ENCODE measurements at regions not wholly inside any gene's neighbourhood (a gene's known extent, or its start where the extent isn't known, plus 50 kb on each side); places are given as distances from the start of the nearest gene placed in this dataset.

DNA sequence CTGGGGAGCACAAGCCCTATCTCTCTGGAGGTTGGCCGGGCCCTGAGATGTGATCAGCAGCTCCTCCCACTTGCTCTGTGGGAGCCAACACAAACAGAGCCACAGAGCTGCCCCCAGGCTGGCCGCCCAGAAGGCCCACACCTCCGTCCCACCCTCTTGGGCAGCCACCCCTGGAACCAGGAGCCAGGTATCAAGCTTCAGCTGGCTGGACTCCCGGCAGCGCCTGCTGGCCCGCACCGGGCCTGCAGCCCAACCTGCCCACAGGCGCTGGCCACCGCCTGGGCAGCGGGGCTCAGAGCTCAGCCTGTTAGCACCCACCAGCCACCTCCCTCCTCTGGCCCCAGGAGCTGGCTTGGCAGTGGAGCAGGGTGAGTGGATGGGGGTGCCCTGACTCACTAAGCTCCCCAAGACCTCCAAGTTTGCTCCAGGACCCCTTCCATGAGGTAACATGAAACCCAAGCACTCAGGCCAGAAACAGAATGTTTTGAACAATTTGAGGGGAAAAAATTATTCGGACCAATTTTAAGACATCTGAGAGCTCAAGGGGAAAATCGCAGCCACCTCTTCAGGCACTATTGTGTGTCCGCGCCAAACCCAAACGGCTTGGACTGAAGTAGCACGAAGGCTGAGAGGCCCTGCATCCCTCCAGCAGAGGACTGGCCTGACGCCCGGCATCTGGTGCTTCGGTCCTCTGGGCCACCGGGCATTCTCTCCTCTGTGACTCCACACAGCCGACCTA is 450.8 kb downstream of the SOX6 start:
- DNase-seq (ENCODE audit: low read depth in 2 of 2) = no peak

DNA sequence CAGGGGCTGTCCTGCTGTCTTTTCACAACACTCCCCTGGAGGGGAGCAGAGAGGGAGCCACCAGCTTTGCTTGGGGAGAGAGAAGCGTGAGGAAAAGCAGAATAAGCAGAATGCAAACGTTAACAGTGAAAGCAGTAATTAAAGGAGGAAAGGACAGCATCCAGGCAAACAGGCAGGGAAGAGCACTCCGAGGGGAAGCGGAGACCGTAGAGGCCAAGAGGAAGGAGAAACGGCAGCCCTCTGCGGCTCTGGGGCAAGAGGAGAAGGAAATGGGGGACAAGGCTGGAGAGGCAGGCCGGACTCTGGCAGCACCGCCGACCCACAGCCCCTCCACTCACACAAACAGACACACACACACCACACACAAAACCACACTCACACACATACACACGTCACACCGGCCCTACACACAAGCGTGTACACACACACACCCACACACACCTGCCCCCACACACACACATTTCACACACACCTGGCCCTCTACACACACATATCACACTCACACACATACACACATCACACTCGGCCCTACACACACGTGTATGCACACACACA is 449.8 kb downstream of the SOX6 start:
- DNase-seq (ENCODE audit: low read depth in 2 of 2) = no peak

DNA sequence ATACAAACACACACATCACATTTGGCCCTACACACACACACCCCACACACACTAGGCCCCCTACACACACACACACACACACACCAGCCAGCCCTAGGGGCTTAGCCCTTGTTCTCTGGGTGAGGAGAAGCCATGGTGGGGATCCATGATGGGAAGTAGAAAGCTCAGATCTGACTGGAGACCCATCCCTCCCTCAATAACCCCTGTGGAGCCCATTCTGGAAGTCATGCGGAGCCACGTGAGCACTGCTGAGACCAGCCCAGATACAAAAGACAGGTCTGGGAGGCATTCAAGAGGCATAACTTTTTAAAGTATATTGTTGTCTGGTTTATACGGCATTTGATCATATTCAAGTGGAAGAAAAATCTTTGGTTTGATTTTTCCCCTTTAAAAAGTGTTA is 448.5 kb downstream of the SOX6 start:
- DNase-seq (ENCODE audit: low read depth in 2 of 2) = no peak

DNA sequence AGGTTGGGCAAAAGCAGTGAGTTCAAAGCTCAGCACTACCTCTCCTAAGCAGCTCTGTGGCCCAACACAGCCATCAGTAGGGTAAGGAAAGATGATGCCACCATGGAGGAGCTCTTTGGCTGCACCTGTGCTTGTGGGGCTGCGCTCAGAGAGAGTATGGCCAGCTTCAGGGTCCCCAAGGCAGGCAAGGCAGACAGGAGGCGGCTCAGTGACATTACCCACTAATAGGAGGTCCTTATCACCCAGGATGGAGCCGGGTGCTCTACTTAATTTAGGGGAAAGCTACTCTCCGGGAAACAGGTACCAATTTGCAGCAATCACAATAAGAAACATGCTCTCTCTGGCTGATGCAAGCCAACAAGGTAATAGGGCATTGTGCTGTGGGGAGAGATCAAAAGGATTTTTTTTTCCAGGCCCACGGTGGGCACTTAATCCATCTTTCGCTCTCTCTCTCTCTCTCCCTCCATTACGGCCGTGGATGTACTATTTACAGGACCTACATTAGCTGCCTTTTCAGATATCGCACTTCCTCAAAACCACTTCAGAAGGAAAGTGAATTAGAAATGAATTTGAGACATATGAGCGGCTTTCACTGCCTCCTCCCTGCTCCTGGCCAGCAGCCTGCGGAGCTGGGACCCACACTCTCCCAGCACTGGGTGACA is 446.3 kb downstream of the SOX6 start:
- DNase-seq (ENCODE audit: low read depth in 2 of 2) = no peak

DNA sequence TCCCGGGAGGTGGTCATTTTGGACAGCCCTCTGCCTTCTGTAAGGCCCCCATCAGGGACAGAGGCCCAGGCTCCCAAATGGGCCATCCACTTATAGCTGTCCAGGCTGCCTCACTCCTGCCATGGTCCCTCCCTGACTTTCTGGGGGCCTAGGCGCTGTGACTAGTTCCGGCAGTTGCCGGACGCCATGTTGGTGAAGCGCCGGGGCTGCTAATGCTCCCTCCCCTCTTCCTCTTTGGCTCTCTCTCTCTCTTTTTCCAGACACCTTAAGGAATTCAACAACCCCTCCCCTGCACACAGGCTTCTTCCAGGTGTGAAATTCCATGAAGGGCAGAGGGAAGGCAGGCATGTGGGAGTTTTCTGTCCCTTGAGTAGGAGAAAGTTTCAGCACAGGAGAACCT is 445.6 kb downstream of the SOX6 start:
- DNase-seq (ENCODE audit: low read depth in 2 of 2) = no peak

DNA sequence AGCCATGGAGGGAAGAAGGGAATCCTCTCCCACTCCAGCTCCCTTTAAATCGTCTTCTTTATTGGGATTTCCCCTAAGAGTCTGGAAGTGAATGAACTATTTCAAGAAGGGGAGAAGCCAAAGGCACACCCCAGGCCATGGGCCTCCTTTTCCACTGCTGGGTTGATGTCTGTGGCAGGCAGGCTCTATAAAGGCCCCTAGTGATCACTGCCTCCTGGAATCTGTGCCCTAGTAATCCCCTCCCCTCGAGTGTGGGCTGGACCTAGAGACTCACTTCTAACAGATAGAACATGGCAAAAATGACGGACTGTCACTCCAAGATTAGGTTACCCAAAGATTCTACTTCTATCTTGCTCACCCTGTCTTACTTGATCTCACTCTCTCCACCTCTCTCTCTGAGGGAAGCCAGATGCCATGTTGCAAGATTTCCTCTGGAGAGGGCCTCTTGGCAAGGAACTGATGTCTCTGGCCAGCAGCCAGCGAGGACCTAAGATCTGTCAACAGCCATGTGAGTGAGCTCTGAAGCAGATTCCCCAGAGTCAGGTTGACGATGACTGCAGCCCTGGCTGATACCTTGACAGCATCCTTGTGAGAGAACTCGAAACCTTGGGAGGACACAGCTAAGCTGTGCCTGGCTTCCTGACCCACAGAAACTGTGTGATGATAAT is 444.8 kb downstream of the SOX6 start:
- DNase-seq (ENCODE audit: low read depth in 2 of 2) = peak; percentile 42 to 43

DNA sequence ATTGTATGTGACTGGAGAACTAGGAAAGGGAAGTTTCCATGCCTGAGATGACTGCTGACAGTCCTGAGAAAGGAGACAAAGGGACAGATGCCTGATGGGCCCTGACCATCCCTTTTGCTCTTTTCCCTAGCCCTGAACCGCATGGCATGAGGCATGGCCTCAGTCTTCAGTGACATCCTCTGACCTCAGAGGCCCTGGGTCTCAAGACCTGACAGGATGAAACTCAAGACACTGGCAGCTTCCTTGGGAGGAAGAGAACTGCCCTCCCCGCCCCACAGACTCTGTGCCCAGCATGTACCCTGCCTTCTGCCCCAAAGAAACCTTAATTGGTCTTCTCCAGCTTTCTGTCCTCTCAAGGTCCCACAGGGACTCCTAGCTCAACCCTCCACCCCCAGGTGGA is 444.1 kb downstream of the SOX6 start:
- DNase-seq (ENCODE audit: low read depth in 2 of 2) = no peak

DNA sequence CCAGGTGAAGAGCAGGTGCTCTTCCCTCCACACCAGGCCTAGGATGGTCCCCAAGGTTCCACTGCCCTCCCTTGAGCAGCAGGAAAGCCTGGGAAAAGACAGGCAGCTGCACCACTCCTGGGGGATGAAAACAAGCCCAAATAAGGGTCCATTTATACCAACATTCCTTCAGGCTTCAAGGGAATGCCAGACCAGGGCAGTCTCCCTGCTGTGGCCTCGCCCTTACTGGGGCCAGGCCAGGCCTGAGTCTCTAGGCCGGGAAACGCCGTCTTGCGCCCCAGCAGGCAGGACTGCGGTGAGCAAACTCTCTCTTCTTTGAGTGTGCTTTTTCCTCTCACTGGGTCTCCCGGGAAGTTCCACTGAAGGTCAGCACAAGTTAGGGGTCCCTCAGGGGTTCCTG is 443.5 kb downstream of the SOX6 start:
- no peak for DNase-seq (ENCODE audit: low read depth in 2 of 2)

DNA sequence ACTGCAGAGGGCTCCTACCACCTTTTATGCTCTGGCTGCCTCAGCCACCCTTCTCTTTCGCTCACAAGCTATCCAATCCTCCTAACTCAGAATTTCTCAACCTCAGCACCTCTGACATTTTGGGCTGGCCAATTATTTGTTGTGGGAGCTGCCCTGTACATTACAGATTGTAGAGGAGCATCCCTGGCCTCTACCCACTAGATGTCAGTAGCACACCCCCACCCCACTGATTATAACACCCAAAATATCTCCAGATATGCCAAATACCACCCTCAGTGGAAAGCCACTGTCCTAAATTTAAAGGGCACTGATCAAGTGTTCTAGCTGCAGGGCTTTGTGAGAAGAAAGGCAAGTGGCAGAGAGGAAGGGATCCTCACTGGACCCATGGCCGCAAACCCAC is 443.1 kb downstream of the SOX6 start:
- DNase-seq (ENCODE audit: low read depth in 2 of 2) = no peak

Data from fibroblast of skin of left quadriceps (primary cell).